ENCODE measurements at regions not wholly inside any gene's neighbourhood (a gene's known extent, or its start where the extent isn't known, plus 50 kb on each side); places are given as distances from the start of the nearest gene placed in this dataset.
"Not testable (repeated sequence)": the region's sequence is repeated elsewhere in the genome, so short reads cannot be mapped to it uniquely, and the experiment has no call there.

- TF ChIP-seq CTCF (conservative IDR thresholded peaks at IDR 0.05): no peak
- H3K27ac ChIP-seq: no peak overlapping the region
Observed at GRCh38 chr2:80943487-80943886, 638.9 kb upstream of the LRRTM1 start.

- no peak for TF ChIP-seq CTCF (conservative IDR thresholded peaks at IDR 0.05)
- H3K27ac ChIP-seq: no peak overlapping the region
Observed at GRCh38 chr2:80942766-80943165, 638.2 kb upstream of the LRRTM1 start.

GRCh38 chr2:80938463-80938862 lies 633.9 kb upstream of the LRRTM1 start:
- H3K27ac ChIP-seq: no peak overlapping the region
- TF ChIP-seq CTCF (conservative IDR thresholded peaks at IDR 0.05): no peak

- not testable (repeated sequence) for H3K27ac ChIP-seq
Observed at GRCh38 chr2:80931820-80932219, 627.3 kb upstream of the LRRTM1 start.

- no peak for TF ChIP-seq CTCF (conservative IDR thresholded peaks at IDR 0.05)
Observed at GRCh38 chr2:80930777-80931176, 626.2 kb upstream of the LRRTM1 start.

GRCh38 chr2:80926168-80926567 lies 621.6 kb upstream of the LRRTM1 start:
- no peak for TF ChIP-seq CTCF (conservative IDR thresholded peaks at IDR 0.05)
- H3K27ac ChIP-seq: no peak overlapping the region

More at GRCh38 chr2:80930777-80931176, 626.2 kb upstream of the LRRTM1 start:
- H3K27ac ChIP-seq: no peak overlapping the region

- TF ChIP-seq CTCF (conservative IDR thresholded peaks at IDR 0.05): no peak
- H3K27ac ChIP-seq: no peak overlapping the region
Observed at GRCh38 chr2:80896576-80896975, 592.0 kb upstream of the LRRTM1 start.

GRCh38 chr2:80894486-80894885 lies 589.9 kb upstream of the LRRTM1 start:
- H3K27ac ChIP-seq: no peak overlapping the region
- TF ChIP-seq CTCF (conservative IDR thresholded peaks at IDR 0.05): no peak

Measured in VCaP (cell line).